HepG2 (cell line): ENCODE measurements at regions not wholly inside any gene's neighbourhood (a gene's known extent, or its start where the extent isn't known, plus 50 kb on each side); places are given as distances from the start of the nearest gene placed in this dataset.

Source experiments
- ATAC-seq: fragments of 200-7000 bp; cut with Tn5 transposase; 3 replicates; pipeline ENCODE4 v1.9.1; 2020; ENCODE audit warnings: mild to moderate bottlenecking, moderate library complexity
- BruUV-seq: library from RNA; stranded (reverse); fragments of 400-500 nt; replicated peaks from 2 replicates; lab custom pipeline; 2021; lab: Mats Ljungman, UMichigan
- CTCF ChIA-PET: fragments of 300-600 bp; formaldehyde crosslinking; extraction: SDS; loops from one replicate; lab custom pipeline; 2021; ENCODE audit warnings: low total read pairs, inconsistent platforms, low intra/inter-chr PET ratio; lab: Yijun Ruan, JAX
- POLR2A ChIA-PET: fragments of 350-600 bp; sonication (Branson Sonifier 250); formaldehyde crosslinking; loops from one replicate; lab custom pipeline; 2020; ENCODE audit warnings: antibody characterized with exemption, inconsistent platforms; lab: Yijun Ruan, JAX
- DNase-seq: peaks from one replicate; pipeline ENCODE4 v3.0.0-alpha.2; 2015; ENCODE audit warnings: low spot score
- FAIRE-seq: peaks from 3 replicates; lab custom pipeline; 2011; peaks lifted over from hg19 to GRCh38; lab: Jason Lieb, UNC
- H2AFZ ChIP-seq: one replicate; pipeline ENCODE4 v1.6.1; 2011; ENCODE audit warnings: low read length, inconsistent platforms
- H3K27ac ChIP-seq: fragments of 300-600 bp; 3 replicates; pipeline ENCODE4 v1.8.0; 2011; ENCODE audit warnings: mixed run types, mild to moderate bottlenecking, mixed read lengths, low read length, inconsistent platforms; ENCODE audit not compliant: insufficient read depth; ENCODE audit errors: extremely low read length
- H3K27me3 ChIP-seq, 2 experiments: fragments of 200-600 bp in 1 of 2; 2 replicates in 1 of 2; 3 replicates in 1 of 2; pipeline versions ENCODE4 v1.6.0 to v1.8.0; 2011; ENCODE audit warnings: low read length in 2 of 2, mild to moderate bottlenecking in 2 of 2, moderate library complexity in 2 of 2, inconsistent platforms in 1 of 2; ENCODE audit not compliant: insufficient read depth in 2 of 2, control insufficient read depth in 1 of 2
- H3K36me3 ChIP-seq, 2 experiments: fragments of 200-600 bp in 1 of 2; replicated peaks in 1 of 2; 2 replicates in 1 of 2; 3 replicates in 1 of 2; pipeline versions ENCODE4 v1.5.1 to v1.8.0; 2011; ENCODE audit warnings: low read length in 2 of 2, inconsistent platforms in 1 of 2; ENCODE audit not compliant: insufficient read depth in 2 of 2, control insufficient read depth in 1 of 2
- H3K4me1 ChIP-seq: 2 replicates; pipeline ENCODE4 v1.5.1; 2012; ENCODE audit warnings: low read length, inconsistent platforms; ENCODE audit not compliant: insufficient read depth
- H3K4me2 ChIP-seq: 2 replicates; pipeline ENCODE4 v1.6.0; 2011; ENCODE audit warnings: low read depth, low read length, inconsistent platforms
- H3K4me3 ChIP-seq, 3 experiments: fragments of 200-600 bp in 1 of 3; sonication (generic), shearing (Covaris generic) in 1 of 3; replicated peaks in 1 of 3; 2 replicates each; pipeline ENCODE4 v1.5.1; 2011 to 2016; ENCODE audit warnings: low read length in 3 of 3, inconsistent platforms in 2 of 3, low read depth in 2 of 3, mild to moderate bottlenecking in 2 of 3, control low read depth in 1 of 3, mixed read lengths in 1 of 3; ENCODE audit not compliant: insufficient read depth in 1 of 3
- H3K79me2 ChIP-seq: one replicate; pipeline ENCODE4 v1.6.1; 2011; ENCODE audit warnings: low read length, inconsistent platforms; ENCODE audit not compliant: insufficient read depth
- H3K9ac ChIP-seq: 2 replicates; pipeline ENCODE4 v1.6.0; 2011; ENCODE audit warnings: mild to moderate bottlenecking, low read depth, low read length, inconsistent platforms; ENCODE audit not compliant: insufficient read depth
- H3K9me3 ChIP-seq: 2 replicates; pipeline ENCODE4 v1.5.1; 2012; ENCODE audit warnings: mild to moderate bottlenecking, low read length
- H4K20me1 ChIP-seq: 2 replicates; pipeline ENCODE4 v1.6.0; 2011; ENCODE audit warnings: inconsistent platforms, mild to moderate bottlenecking, low read length, moderate library complexity; ENCODE audit not compliant: insufficient read depth
- AHDC1 ChIP-seq: sonication (generic); formaldehyde crosslinking; IDR thresholded peaks from 2 replicates; pipeline ENCODE4 v1.5.1; 2020; ENCODE audit warnings: mild to moderate bottlenecking, missing genetic modification reagents, borderline replicate concordance
- FOXA3 ChIP-seq: IDR thresholded peaks from 2 replicates; pipeline ENCODE4 v1.6.1; 2016; ENCODE audit warnings: missing genetic modification reagents, missing compliant biosample characterization
- HNF4A ChIP-seq: sonication (generic); formaldehyde crosslinking; IDR thresholded peaks from 2 replicates; pipeline ENCODE4 v1.4.0; 2020; ENCODE audit warnings: missing genetic modification reagents
- HNF4G ChIP-seq, 2 experiments: sonication (generic) in 1 of 2; formaldehyde crosslinking in 1 of 2; IDR thresholded peaks; 2 replicates each; pipeline versions ENCODE4 v1.4.0 to v1.6.1; 2011 to 2020; ENCODE audit warnings: borderline replicate concordance in 2 of 2, low read depth in 2 of 2, mild to moderate bottlenecking in 2 of 2, low read length in 1 of 2, missing genetic modification reagents in 1 of 2, moderate library complexity in 1 of 2
- LRRFIP1 ChIP-seq: sonication (generic); formaldehyde crosslinking; conservative IDR thresholded peaks from 2 replicates; pipeline ENCODE4 v1.4.0; 2020; ENCODE audit warnings: missing genetic modification reagents
- RARA ChIP-seq: IDR thresholded peaks from 2 replicates; pipeline ENCODE4 v1.6.1; 2016; ENCODE audit warnings: missing genetic modification reagents, missing compliant biosample characterization
- SRF ChIP-seq: IDR thresholded peaks from 2 replicates; pipeline ENCODE4 v1.6.1; 2011; ENCODE audit warnings: mild to moderate bottlenecking, low read depth, low read length, moderate library complexity
- USF2 ChIP-seq, 2 experiments: sonication (generic) in 1 of 2; formaldehyde crosslinking in 1 of 2; IDR thresholded peaks; 2 replicates each; pipeline versions ENCODE4 v1.5.1 to v1.6.1; 2011 to 2020; ENCODE audit warnings: borderline replicate concordance in 1 of 2, low read depth in 1 of 2, low read length in 1 of 2, mild to moderate bottlenecking in 1 of 2, missing genetic modification reagents in 1 of 2, moderate library complexity in 1 of 2
- ZNF510 ChIP-seq: sonication (generic); formaldehyde crosslinking; IDR thresholded peaks from 2 replicates; pipeline ENCODE4 v1.4.0; 2020; ENCODE audit warnings: low read depth, mild to moderate bottlenecking, missing genetic modification reagents
- WGBS: methylation state at CpG from one replicate; pipeline ENCODE4 v1.1.6; 2017; ENCODE audit warnings: low lambda C conversion rate; 5-methylcytosine and 5-hydroxymethylcytosine counted together
- in situ Hi-C: cut with HindIII; loops from 2 replicates; pipeline ENCODE4 v1.10.0; 2017; ENCODE audit warnings: low pct_unique_long_range_greater_than_20kb; ENCODE audit not compliant: extremely low pct_ligation_motif_present
- intact Hi-C: fragments of 100-400 bp; cut with micrococcal nuclease; formaldehyde crosslinking; loops from one replicate; pipeline ENCODE4 v1.10.0; 2022; ENCODE audit not compliant: unreplicated experiment
- TF ChIP-seq, protein P1 (sequence below): IDR thresholded peaks from 2 replicates; pipeline ENCODE4 v1.6.1; 2016; ENCODE audit warnings: low read depth

- POLR2A ChIA-PET, result no interaction called here
- in situ Hi-C loops, result no loop called here
- DNase-seq (peak; percentile 35), ATAC-seq (peak; percentile 87), FAIRE-seq (no peak)
- Histone ChIP-seq H3K27me3 (no peaks in the 10 kb centered on the region), H3K4me2 (0 out of 2 replicates have a peak overlapping the region, but pooled peaks have one; percentile 32), H3K36me3 (no peaks in the 10 kb centered on the region), H3K9ac (no peak overlapping the region), H3K27ac (peak overlapping the region; percentile 22), H2AFZ (no peak overlapping the region), H4K20me1 (no peaks in the 10 kb centered on the region), H3K4me3 (no peak overlapping the region; a peak in 1 of 6 replicates), H3K9me3 (no peaks in the 10 kb centered on the region), H3K4me1 (peaks cover 16% of the 10 kb centered on the region), H3K79me2 (no peaks in the 10 kb centered on the region)
- CTCF ChIA-PET, result no interaction called here
- WGBS, result 3% methylated on average over 2 of the region's 2 CpGs
- no TSS peak for BruUV-seq
- intact Hi-C loops, result no loop called here
- TF ChIP-seq HNF4G (IDR thresholded peaks at IDR 0.05; ENCODE audit: borderline replicate concordance, low read depth, low read length), result 0 out of 2 replicates have a peak, but pooled peaks have one; percentile 34
- TF ChIP-seq HNF4G (CRISPR knock-in tag; IDR thresholded peaks at IDR 0.05; ENCODE audit: borderline replicate concordance, low read depth), result no peak
- peak; percentile 88 for TF ChIP-seq SRF
- TF ChIP-seq HNF4A, result peak; percentile 76
- peak; percentile 51; the same call in 1 of the 2 replicates for TF ChIP-seq AHDC1 (CRISPR knock-in tag)
- TF ChIP-seq RARA (CRISPR knock-in tag), result peak; percentile 67
- no peak for TF ChIP-seq USF2 (IDR thresholded peaks at IDR 0.05; ENCODE audit: low read depth, low read length)
- peak; percentile 27; the same call in 1 of the 2 replicates for TF ChIP-seq USF2 (CRISPR knock-in tag; IDR thresholded peaks at IDR 0.05; ENCODE audit: borderline replicate concordance)
- peak; percentile 36; the same call in 1 of the 2 replicates for TF ChIP-seq FOXA3 (CRISPR knock-in tag)
- no peak for TF ChIP-seq ZNF510 (CRISPR knock-in tag)
- TF ChIP-seq LRRFIP1 (CRISPR knock-in tag), result no peak
- TF ChIP-seq, protein P1, sequence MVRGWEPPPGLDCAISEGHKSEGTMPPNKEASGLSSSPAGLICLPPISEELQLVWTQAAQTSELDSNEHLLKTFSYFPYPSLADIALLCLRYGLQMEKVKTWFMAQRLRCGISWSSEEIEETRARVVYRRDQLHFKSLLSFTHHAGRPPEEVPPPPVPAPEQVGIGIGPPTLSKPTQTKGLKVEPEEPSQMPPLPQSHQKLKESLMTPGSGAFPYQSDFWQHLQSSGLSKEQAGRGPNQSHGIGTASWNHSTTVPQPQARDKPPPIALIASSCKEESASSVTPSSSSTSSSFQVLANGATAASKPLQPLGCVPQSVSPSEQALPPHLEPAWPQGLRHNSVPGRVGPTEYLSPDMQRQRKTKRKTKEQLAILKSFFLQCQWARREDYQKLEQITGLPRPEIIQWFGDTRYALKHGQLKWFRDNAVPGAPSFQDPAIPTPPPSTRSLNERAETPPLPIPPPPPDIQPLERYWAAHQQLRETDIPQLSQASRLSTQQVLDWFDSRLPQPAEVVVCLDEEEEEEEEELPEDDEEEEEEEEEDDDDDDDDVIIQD (CRISPR knock-in tag), result peak; percentile 67; the same call in 1 of the 2 replicates
These were observed 288.6 kb upstream of the SEMA3D start for GRCh38 chr7:85475476-85475875.
